Lung (tissue), 11 donors: ENCODE measurements at regions not wholly inside any gene's neighbourhood (a gene's known extent, or its start where the extent isn't known, plus 50 kb on each side); places are given as distances from the start of the nearest gene placed in this dataset.
"Not testable (repeated sequence)": the region's sequence is repeated elsewhere in the genome, so short reads cannot be mapped to it uniquely, and the experiment has no call there.

ENCODE experiments used
- ATAC-seq: fragments of 200-7000 bp; cut with Tn5 transposase; one replicate; pipeline ENCODE4 v1.9.1; 2020; ENCODE audit warnings: moderate number of reproducible peaks; ENCODE audit not compliant: insufficient read depth, low FRiP score
- DNase-seq, 3 donors: peaks; one replicate each; pipeline ENCODE4 v3.0.0-alpha.2; 2013 to 2017
- H3K27ac ChIP-seq, 2 donors: one replicate each; pipeline ENCODE4 v1.5.1; 2013; ENCODE audit warnings: mild to moderate bottlenecking in 2 of 2, moderate library complexity in 2 of 2, control low read depth in 1 of 2, inconsistent platforms in 1 of 2, low read depth in 1 of 2, low read length in 1 of 2
- H3K27me3 ChIP-seq, 3 donors: one replicate each; pipeline ENCODE4 v1.5.1; 2013; ENCODE audit warnings: low read length in 2 of 3; ENCODE audit not compliant: control insufficient read depth in 3 of 3, insufficient read depth in 3 of 3
- H3K36me3 ChIP-seq, 4 donors: one replicate each; pipeline ENCODE4 v1.5.1; 2013; ENCODE audit warnings: low read length in 4 of 4, mild to moderate bottlenecking in 1 of 4, moderate library complexity in 1 of 4; ENCODE audit not compliant: control insufficient read depth in 4 of 4, insufficient read depth in 4 of 4
- H3K4me1 ChIP-seq, 5 donors: one replicate each; pipeline ENCODE4 v1.5.1; 2013; ENCODE audit warnings: low read length in 5 of 5, mild to moderate bottlenecking in 2 of 5, moderate library complexity in 1 of 5; ENCODE audit not compliant: control insufficient read depth in 5 of 5, insufficient read depth in 5 of 5
- H3K4me3 ChIP-seq: one replicate; pipeline ENCODE4 v1.5.1; 2013; ENCODE audit warnings: mild to moderate bottlenecking, control low read depth, moderate library complexity
- H3K9ac ChIP-seq, 2 donors: one replicate each; pipeline ENCODE4 v1.5.1; 2013; ENCODE audit warnings: low read length in 2 of 2, control low read depth in 1 of 2; ENCODE audit not compliant: insufficient read depth in 1 of 2
- H3K9me3 ChIP-seq, 4 donors: one replicate each; pipeline ENCODE4 v1.5.1; 2013; ENCODE audit warnings: low read length in 3 of 4, mild to moderate bottlenecking in 1 of 4, moderate library complexity in 1 of 4; ENCODE audit not compliant: control insufficient read depth in 4 of 4, insufficient read depth in 3 of 4
- CTCF ChIP-seq: IDR thresholded peaks from 2 replicates; pipeline ENCODE4 v1.5.1; 2012; ENCODE audit warnings: mild to moderate bottlenecking; ENCODE audit errors: control extremely low read depth, extremely low read depth
- WGBS, 2 donors: extraction: QIAGEN DNeasy Blood & Tissue Kit; methylation state at CpG; one replicate each; pipeline ENCODE4 v1.1.7; 2013; 5-methylcytosine and 5-hydroxymethylcytosine counted together
- donor health status: control.
- donor health status: control.
- donor health status: Bipolar disorder and iron deficiency.
- donor health status: healthy.
- donor health status: DM: yes; HTN: yes; CAD: no.

- no peak overlapping the region for H3K4me3 ChIP-seq
- H3K9me3 ChIP-seq, result no peaks in the 10 kb centered on the region
- H3K9ac ChIP-seq, result no peak overlapping the region
- DNase-seq, result no peak
- no peaks in the 10 kb centered on the region for H3K4me1 ChIP-seq
- no peak for TF ChIP-seq CTCF
- no peak overlapping the region for H3K27ac ChIP-seq
- no peaks in the 10 kb centered on the region for H3K36me3 ChIP-seq
- no peaks in the 10 kb centered on the region for H3K27me3 ChIP-seq
- WGBS, 2 donors, result 74 to 76% methylated on average over 2 of the region's 2 CpGs
- no peak for ATAC-seq
These were observed 225.1 kb upstream of the CACNA2D1 start for GRCh38 chr7:82668676-82669075.

DNA sequence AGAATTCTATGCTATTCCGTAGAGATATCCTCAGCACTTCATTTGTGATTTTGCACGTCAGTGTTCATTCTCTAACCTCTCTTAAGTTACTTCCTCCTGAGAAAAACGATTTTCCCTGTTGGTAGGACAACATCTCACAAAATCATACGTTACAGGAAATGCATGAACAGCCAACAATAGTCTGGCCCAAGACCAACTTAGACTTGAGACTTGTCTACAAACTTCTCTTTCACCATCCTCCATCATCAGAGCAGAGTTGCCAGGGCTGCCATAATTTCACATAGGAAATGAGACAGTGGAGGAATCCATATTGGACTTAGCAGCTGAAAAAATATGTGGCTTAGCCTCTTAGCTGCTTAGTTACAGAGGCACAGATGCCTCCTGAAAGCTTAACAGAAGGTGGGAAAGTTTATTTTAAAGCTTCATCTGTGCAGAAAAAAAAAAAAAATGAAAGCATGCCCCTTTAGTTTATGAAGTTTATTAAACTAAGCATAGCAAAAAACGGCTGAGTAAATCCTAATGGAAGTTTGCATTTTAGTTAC, 222.5 kb upstream of the CACNA2D1 start:
- no peak for TF ChIP-seq CTCF
- Histone ChIP-seq H3K27ac (no peak overlapping the region), H3K9me3 (no peaks in the 10 kb centered on the region), H3K36me3 (no peaks in the 10 kb centered on the region), H3K9ac (no peak overlapping the region), H3K4me3 (no peak overlapping the region), H3K27me3 (no peaks in the 10 kb centered on the region), H3K4me1 (no peaks in the 10 kb centered on the region)
- ATAC-seq (no peak), DNase-seq (peak in 2 of 3 donors; percentile 40 to 66)
- WGBS, 2 donors, result 51 to 62% methylated on average over 5 of the region's 5 CpGs

- Histone ChIP-seq H3K4me1 (no peaks in the 10 kb centered on the region), H3K36me3 (no peaks in the 10 kb centered on the region), H3K27ac (no peak overlapping the region), H3K27me3 (no peaks in the 10 kb centered on the region), H3K9me3 (peaks cover 0 to 4% (median 0%) of the 10 kb centered on the region in 4 donors), H3K4me3 (no peak overlapping the region), H3K9ac (no peak overlapping the region)
- WGBS, 2 donors, result 88 to 96% methylated on average over 1 of the region's 1 CpG
- ATAC-seq (no peak), DNase-seq (no peak)
- no peak for TF ChIP-seq CTCF
These were observed 212.4 kb upstream of the CACNA2D1 start for GRCh38 chr7:82655965-82656364.

- H3K4me3 ChIP-seq, H3K9ac ChIP-seq, H3K9me3 ChIP-seq, H3K4me1 ChIP-seq, ATAC-seq, DNase-seq, H3K27ac ChIP-seq, H3K27me3 ChIP-seq, H3K36me3 ChIP-seq: not testable (repeated sequence)
- WGBS, 2 donors, result 87 to 92% methylated on average over 10 of the region's 10 CpGs
These were observed 206.5 kb upstream of the CACNA2D1 start for GRCh38 chr7:82650095-82650494.
